K562 (cell line): ENCODE measurements at regions not wholly inside any gene's neighbourhood (a gene's known extent, or its start where the extent isn't known, plus 50 kb on each side); places are given as distances from the start of the nearest gene placed in this dataset.

Source experiments
- ATAC-seq: fragments of 200-7000 bp; cut with Tn5 transposase; 3 replicates; pipeline ENCODE4 v1.9.1; 2020; ENCODE audit warnings: moderate library complexity
- BruUV-seq: library from RNA; stranded (reverse); fragments of 400-500 nt; replicated peaks from 2 replicates; lab custom pipeline; 2021; lab: Mats Ljungman, UMichigan
- CTCF ChIA-PET: fragments of 300-600 bp; formaldehyde crosslinking; extraction: SDS; loops from one replicate; lab custom pipeline; 2021; ENCODE audit warnings: low intra/inter-chr PET ratio; lab: Yijun Ruan, JAX
- POLR2A ChIA-PET: fragments of 300-600, 350-650 bp; sonication (Branson Sonifier 250); formaldehyde crosslinking; extraction: SDS; loops from one replicate; lab custom pipeline; 2021; ENCODE audit warnings: antibody characterized with exemption, inconsistent platforms; lab: Yijun Ruan, JAX
- DNase-seq, 4 experiments: peaks; one replicate each; pipeline versions ENCODE4 v3.0.0 to v3.0.0-alpha.2; 2011 to 2018; ENCODE audit warnings: low spot score in 3 of 4, mixed read lengths in 3 of 4; ENCODE audit errors: extremely low read depth in 1 of 4
- FAIRE-seq: peaks from 2 replicates; lab custom pipeline; 2011; peaks lifted over from hg19 to GRCh38; lab: Jason Lieb, UNC
- H2AFZ ChIP-seq: 2 replicates; pipeline ENCODE4 v1.6.0; 2011; ENCODE audit warnings: low read depth, low read length, control low read depth, inconsistent platforms
- H3K27ac ChIP-seq: fragments of 200-600 bp; 3 replicates; pipeline ENCODE4 v1.8.0; 2011; ENCODE audit warnings: low read depth, mild to moderate bottlenecking, control low read depth, inconsistent platforms, low read length, moderate library complexity, mixed read lengths; ENCODE audit errors: extremely low read depth
- H3K27me3 ChIP-seq, 2 experiments: fragments of 300-600 bp in 1 of 2; 2 replicates in 1 of 2; 3 replicates in 1 of 2; pipeline versions ENCODE4 v1.6.0 to v1.8.0; 2011; ENCODE audit warnings: inconsistent platforms in 2 of 2, low read length in 2 of 2, mild to moderate bottlenecking in 1 of 2, mixed read lengths in 1 of 2, moderate library complexity in 1 of 2; ENCODE audit not compliant: control insufficient read depth in 2 of 2, insufficient read depth in 2 of 2
- H3K36me3 ChIP-seq: fragments of 300-600 bp; 3 replicates; pipeline ENCODE4 v1.8.0; 2011; ENCODE audit warnings: mild to moderate bottlenecking, low read length, inconsistent platforms; ENCODE audit not compliant: control insufficient read depth, insufficient read depth
- H3K4me1 ChIP-seq, 2 experiments: fragments of 200-600 bp in 1 of 2; replicated peaks in 1 of 2; 2 replicates in 1 of 2; 3 replicates in 1 of 2; pipeline versions ENCODE4 v1.5.1 to v1.8.0; 2011; ENCODE audit warnings: inconsistent platforms in 2 of 2, low read length in 2 of 2, mild to moderate bottlenecking in 1 of 2, mixed read lengths in 1 of 2, moderate library complexity in 1 of 2; ENCODE audit not compliant: control insufficient read depth in 2 of 2, insufficient read depth in 2 of 2
- H3K4me2 ChIP-seq: 2 replicates; pipeline ENCODE4 v1.6.1; 2011; ENCODE audit warnings: low read length, control low read depth, inconsistent platforms, mixed read lengths; ENCODE audit not compliant: insufficient read depth
- H3K4me3 ChIP-seq: fragments of 200-600 bp; sonication (generic), shearing (Covaris generic); 2 replicates; pipeline ENCODE4 v1.5.1; 2016; ENCODE audit warnings: control low read depth, inconsistent platforms
- H3K79me2 ChIP-seq: fragments of 200-600 bp; 3 replicates; pipeline ENCODE4 v1.8.0; 2011; ENCODE audit warnings: low read length, inconsistent platforms; ENCODE audit not compliant: control insufficient read depth, insufficient read depth
- H3K9ac ChIP-seq, 2 experiments: 2 replicates each; pipeline versions ENCODE4 v1.6.0 to v1.6.1; 2011; ENCODE audit warnings: low read depth in 2 of 2, low read length in 2 of 2, control low read depth in 1 of 2, inconsistent platforms in 1 of 2, mild to moderate bottlenecking in 1 of 2, mixed read lengths in 1 of 2; ENCODE audit not compliant: insufficient read depth in 1 of 2
- H3K9me1 ChIP-seq: one replicate; pipeline ENCODE4 v1.6.0; 2011; ENCODE audit warnings: inconsistent platforms, mild to moderate bottlenecking, low read length, moderate library complexity; ENCODE audit not compliant: control insufficient read depth, insufficient read depth
- H3K9me3 ChIP-seq: replicated peaks from 2 replicates; pipeline ENCODE4 v1.5.1; 2011; ENCODE audit warnings: low read depth, low read length, inconsistent platforms; ENCODE audit not compliant: control insufficient read depth, insufficient read depth
- H4K20me1 ChIP-seq: replicated peaks from 2 replicates; pipeline ENCODE4 v1.6.1; 2011; ENCODE audit warnings: low read length, inconsistent platforms, mixed read lengths; ENCODE audit not compliant: control insufficient read depth, insufficient read depth
- ARID3B ChIP-seq: fragments of 250-450 bp; sonication (Bioruptor Pico); IDR thresholded peaks from 2 replicates; pipeline ENCODE4 v1.4.0; 2020; ENCODE audit warnings: borderline replicate concordance
- ASH1L ChIP-seq: fragments of 450-650 bp; IDR thresholded peaks from 2 replicates; pipeline ENCODE4 v1.6.1; 2018; ENCODE audit warnings: borderline replicate concordance, mild to moderate bottlenecking, low read depth; ENCODE audit not compliant: partially characterized antibody
- CUX1 ChIP-seq: fragments of 200-800 bp; sonication (Bioruptor generic); IDR thresholded peaks from 2 replicates; pipeline ENCODE4 v1.6.1; 2016; ENCODE audit warnings: missing genetic modification characterization, missing compliant biosample characterization
- EP400 ChIP-seq: fragments of 450-650 bp; IDR thresholded peaks from 2 replicates; pipeline ENCODE4 v1.6.1; 2017; ENCODE audit warnings: antibody characterized with exemption, mild to moderate bottlenecking, moderate library complexity
- HCFC1 ChIP-seq: IDR thresholded peaks from 2 replicates; pipeline ENCODE4 v1.6.1; 2012; ENCODE audit warnings: low read depth, low read length, improper control_type of control experiment
- HMG20B ChIP-seq: fragments of 250-450 bp; sonication (Bioruptor Pico); IDR thresholded peaks from 2 replicates; pipeline ENCODE4 v1.5.0; 2021; ENCODE audit warnings: mild to moderate bottlenecking
- ID3 ChIP-seq, 2 experiments: fragments of 250-450 bp in 1 of 2; fragments of 450-650 bp in 1 of 2; sonication (Bioruptor Pico) in 1 of 2; IDR thresholded peaks; 2 replicates each; pipeline versions ENCODE4 v1.6.1 to v1.8.0; 2016 to 2021; ENCODE audit warnings: mild to moderate bottlenecking in 2 of 2, moderate library complexity in 2 of 2, missing compliant biosample characterization in 1 of 2, missing genetic modification characterization in 1 of 2
- IRF1 ChIP-seq: sonication (generic); formaldehyde crosslinking; IDR thresholded peaks from 2 replicates; pipeline ENCODE4 v1.8.0; 2022; ENCODE audit warnings: missing genetic modification reagents, mild to moderate bottlenecking, borderline replicate concordance
- MAFF ChIP-seq: IDR thresholded peaks from 2 replicates; pipeline ENCODE4 v1.6.1; 2012; ENCODE audit warnings: low read length, improper control_type of control experiment
- MCM2 ChIP-seq: fragments of 450-650 bp; IDR thresholded peaks from 2 replicates; pipeline ENCODE4 v1.6.1; 2017; ENCODE audit warnings: low read depth, mild to moderate bottlenecking
- PHB ChIP-seq: fragments of 250-450 bp; sonication (Bioruptor Pico); IDR thresholded peaks from 2 replicates; pipeline ENCODE4 v1.5.0; 2021
- PURB ChIP-seq: sonication (generic); formaldehyde crosslinking; IDR thresholded peaks from 2 replicates; pipeline ENCODE4 v1.9.0; 2021; ENCODE audit warnings: low read depth, mild to moderate bottlenecking, missing genetic modification reagents
- TAF7 ChIP-seq: fragments of 450-650 bp; IDR thresholded peaks from 2 replicates; pipeline ENCODE4 v1.6.1; 2016; ENCODE audit warnings: missing genetic modification characterization, missing compliant biosample characterization
- ZFPM2 ChIP-seq: fragments of 250-450 bp; sonication (Bioruptor Pico); IDR thresholded peaks from 2 replicates; pipeline ENCODE4 v1.5.1; 2022; ENCODE audit warnings: mild to moderate bottlenecking
- ZKSCAN3 ChIP-seq: fragments of 250-450 bp; sonication (Bioruptor Pico); IDR thresholded peaks from 2 replicates; pipeline ENCODE4 v1.4.0; 2020
- WGBS: fragments of 100-300 bp; shearing (Covaris generic); methylation state at CpG from one replicate; pipeline ENCODE4 v1.1.6; 2016; ENCODE audit warnings: low coverage, mixed read lengths; ENCODE audit not compliant: insufficient coverage; ENCODE audit errors: missing lambda C conversion rate; 5-methylcytosine and 5-hydroxymethylcytosine counted together
- in situ Hi-C: fragments of 300-500 bp; cut with MboI; formaldehyde crosslinking; loops from 4 replicates; pipeline ENCODE4 v1.15.0; 2018; ENCODE audit warnings: inconsistent platforms, mixed read lengths
- intact Hi-C: fragments of 100-400 bp; cut with micrococcal nuclease; formaldehyde crosslinking; loops from 2 replicates; pipeline ENCODE4 v1.14.2; 2022

- POLR2A ChIA-PET: no interaction called here
- in situ Hi-C loops: no loop called here
- ATAC-seq (no peak), DNase-seq (no peak), FAIRE-seq (no peak)
- WGBS: 0% methylated on average over 9 of the region's 9 CpGs
- H3K36me3 ChIP-seq: no peaks in the 10 kb centered on the region
- H3K4me1 ChIP-seq: no peaks in the 10 kb centered on the region
- H3K4me3 ChIP-seq: no peak overlapping the region
- no peak overlapping the region for H3K4me2 ChIP-seq
- intact Hi-C loops: no loop called here
- no peak overlapping the region for H3K27ac ChIP-seq
- H3K79me2 ChIP-seq: no peaks in the 10 kb centered on the region
- no peak overlapping the region for H2AFZ ChIP-seq
- no peaks in the 10 kb centered on the region for H3K9me3 ChIP-seq
- no peaks in the 10 kb centered on the region for H3K27me3 ChIP-seq
- no TSS peak for BruUV-seq
- H4K20me1 ChIP-seq: no peaks in the 10 kb centered on the region
- CTCF ChIA-PET: no interaction called here
- H3K9ac ChIP-seq: no peak overlapping the region
- no peaks in the 10 kb centered on the region for H3K9me1 ChIP-seq
- TF ChIP-seq ZKSCAN3 (CRISPR knock-in tag) (no peak), HMG20B (CRISPR knock-in tag) (no peak), HCFC1 (no peak), MCM2 (no peak), ID3 (CRISPR knock-in tag; IDR thresholded peaks at IDR 0.05) (no peak), ID3 (tag; IDR thresholded peaks at IDR 0.05) (no peak), ZFPM2 (CRISPR knock-in tag) (no peak), PURB (CRISPR knock-in tag) (no peak), IRF1 (CRISPR knock-in tag) (no peak), EP400 (no peak), TAF7 (tag) (no peak), ASH1L (no peak), MAFF (no peak), CUX1 (CRISPR knock-in tag) (no peak), ARID3B (CRISPR knock-in tag) (no peak), PHB (no peak)
These were observed 79.7 kb downstream of the SALL1 start for GRCh38 chr16:51071326-51071725.
